ENCODE measurements at regions not wholly inside any gene's neighbourhood (a gene's known extent, or its start where the extent isn't known, plus 50 kb on each side); places are given as distances from the start of the nearest gene placed in this dataset.
A peak's percentile ranks its signal among the peaks of the same experiment; 100 is the strongest.

DNA sequence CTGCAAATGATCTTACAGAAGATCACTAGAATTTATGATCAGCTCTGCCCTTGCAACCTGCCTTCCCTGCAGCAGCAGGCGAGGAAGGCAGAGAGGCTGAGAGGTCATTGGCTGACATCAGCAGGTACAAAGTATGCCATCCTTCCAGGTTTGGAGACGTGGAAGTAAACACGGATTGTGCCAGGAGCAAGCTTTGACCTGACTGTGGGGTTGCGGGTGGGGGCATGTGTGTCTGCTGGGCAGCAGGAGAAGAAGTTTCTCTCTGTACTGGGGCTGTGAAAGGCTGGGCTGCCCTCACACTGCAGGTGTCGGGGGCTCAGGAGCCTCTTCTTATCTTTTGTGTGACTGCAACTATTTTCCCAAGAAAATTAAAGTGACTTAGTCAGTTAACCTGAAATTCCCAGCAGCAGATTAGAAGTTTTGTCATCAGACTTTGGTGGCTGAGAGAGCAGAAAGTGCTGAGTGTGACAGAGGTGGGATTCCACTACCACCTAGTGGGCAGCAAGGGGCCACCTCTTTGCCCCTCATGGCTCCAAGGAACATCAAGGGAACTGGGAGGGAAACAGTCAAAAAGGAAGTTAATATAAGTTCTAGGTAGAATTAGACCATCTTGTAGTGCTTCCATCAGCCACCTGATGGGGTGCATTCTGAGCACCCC is 565.9 kb downstream of the ETS1 start:
- H3K4me1 Mint-ChIP-seq (ENCODE audit: low read depth), result peaks cover 4% of the 10 kb centered on the region
- no peaks in the 10 kb centered on the region for H3K27me3 Mint-ChIP-seq
- DNase-seq, result no peak
- TF ChIP-seq, protein P1, sequence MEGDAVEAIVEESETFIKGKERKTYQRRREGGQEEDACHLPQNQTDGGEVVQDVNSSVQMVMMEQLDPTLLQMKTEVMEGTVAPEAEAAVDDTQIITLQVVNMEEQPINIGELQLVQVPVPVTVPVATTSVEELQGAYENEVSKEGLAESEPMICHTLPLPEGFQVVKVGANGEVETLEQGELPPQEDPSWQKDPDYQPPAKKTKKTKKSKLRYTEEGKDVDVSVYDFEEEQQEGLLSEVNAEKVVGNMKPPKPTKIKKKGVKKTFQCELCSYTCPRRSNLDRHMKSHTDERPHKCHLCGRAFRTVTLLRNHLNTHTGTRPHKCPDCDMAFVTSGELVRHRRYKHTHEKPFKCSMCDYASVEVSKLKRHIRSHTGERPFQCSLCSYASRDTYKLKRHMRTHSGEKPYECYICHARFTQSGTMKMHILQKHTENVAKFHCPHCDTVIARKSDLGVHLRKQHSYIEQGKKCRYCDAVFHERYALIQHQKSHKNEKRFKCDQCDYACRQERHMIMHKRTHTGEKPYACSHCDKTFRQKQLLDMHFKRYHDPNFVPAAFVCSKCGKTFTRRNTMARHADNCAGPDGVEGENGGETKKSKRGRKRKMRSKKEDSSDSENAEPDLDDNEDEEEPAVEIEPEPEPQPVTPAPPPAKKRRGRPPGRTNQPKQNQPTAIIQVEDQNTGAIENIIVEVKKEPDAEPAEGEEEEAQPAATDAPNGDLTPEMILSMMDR (IDR thresholded peaks at IDR 0.05), result peak; percentile 20
- ChIA-PET POLR2A (no interaction called here), CTCF (interaction anchor here (1.2 to 1.9 kb wide), 6 partner anchors 130 to 864 kb away, joined by 3 to 7 read pairs (median 5); no protein-coding TSS in a partner anchor)
- no peaks in the 10 kb centered on the region for H3K36me3 Mint-ChIP-seq (ENCODE audit: low read depth)
- peak; percentile 32 for ATAC-seq
- no peaks in the 10 kb centered on the region for H3K9me3 Mint-ChIP-seq
- intact Hi-C loops (cut with micrococcal nuclease), result no loop called here
- H3K27ac Mint-ChIP-seq, result no peak overlapping the region
- no peak overlapping the region for H3K4me3 Mint-ChIP-seq

DNA sequence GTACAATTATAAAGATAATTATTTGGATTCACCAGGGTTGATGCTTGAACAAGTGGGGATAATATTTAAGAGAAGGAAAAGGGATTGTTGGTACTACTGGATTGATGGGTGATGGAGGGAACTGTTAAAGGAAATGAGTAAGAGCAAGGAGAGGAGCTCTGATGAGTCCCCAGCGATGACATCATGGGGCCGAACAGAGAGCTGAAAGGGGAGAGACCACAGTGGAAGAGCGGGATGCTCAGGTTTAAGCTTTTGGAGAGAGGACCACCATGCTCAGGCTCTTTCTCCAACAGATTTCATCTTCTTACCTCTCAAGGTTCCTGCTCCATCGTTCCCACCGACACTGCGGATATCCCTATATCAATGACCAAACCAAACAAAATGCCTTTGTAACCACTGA is 568.7 kb downstream of the ETS1 start:
- ATAC-seq (no peak), DNase-seq (no peak)
- no peaks in the 10 kb centered on the region for H3K27me3 Mint-ChIP-seq
- H3K27ac Mint-ChIP-seq, result no peak overlapping the region
- ChIA-PET CTCF (interaction anchor here (1.3 to 2.8 kb wide), 3 partner anchors 21 to 175 kb away, joined by 3 to 14 read pairs (median 3); no protein-coding TSS in a partner anchor), POLR2A (interaction anchor here (0.7 kb wide), 1 partner anchor 103 kb away, joined by 3 read pairs; no protein-coding TSS in a partner anchor)
- peaks cover 4% of the 10 kb centered on the region for H3K4me1 Mint-ChIP-seq (ENCODE audit: low read depth)
- no peaks in the 10 kb centered on the region for H3K36me3 Mint-ChIP-seq (ENCODE audit: low read depth)
- intact Hi-C loops (cut with micrococcal nuclease), result no loop called here
- H3K4me3 Mint-ChIP-seq, result no peak overlapping the region
- TF ChIP-seq, protein P1 (IDR thresholded peaks at IDR 0.05), result no peak
- H3K9me3 Mint-ChIP-seq, result no peaks in the 10 kb centered on the region

DNA sequence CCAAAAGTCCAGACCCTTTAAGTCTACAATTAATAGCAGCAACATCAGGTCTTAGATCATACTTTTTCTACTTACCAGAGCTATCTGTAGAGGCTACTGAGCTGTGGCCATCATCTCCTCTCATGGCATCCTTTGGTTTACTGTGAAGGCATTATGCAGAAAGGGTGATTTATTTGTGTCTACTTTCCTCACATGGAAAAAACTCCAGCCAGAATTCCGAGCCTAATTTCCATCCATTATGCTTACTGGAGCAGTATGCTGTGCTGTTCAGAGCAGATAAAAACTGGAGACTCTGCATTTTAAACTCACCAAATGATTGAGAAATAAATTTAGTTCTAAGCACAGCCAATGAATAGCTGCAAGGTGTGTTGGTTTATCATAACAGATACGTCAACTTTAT is 581.8 kb downstream of the ETS1 start:
- peaks cover 8% of the 10 kb centered on the region for H3K36me3 Mint-ChIP-seq (ENCODE audit: low read depth)
- ATAC-seq (no peak), DNase-seq (no peak)
- no peak overlapping the region for H3K4me3 Mint-ChIP-seq
- ChIA-PET POLR2A (interaction anchor here (0.6 kb wide), 1 partner anchor 30 kb away, joined by 3 read pairs; no protein-coding TSS in a partner anchor), CTCF (no interaction called here)
- H3K9me3 Mint-ChIP-seq, result peaks cover 11% of the 10 kb centered on the region
- H3K27me3 Mint-ChIP-seq, result peaks cover 14% of the 10 kb centered on the region
- intact Hi-C loops (cut with micrococcal nuclease), result no loop called here
- no peaks in the 10 kb centered on the region for H3K4me1 Mint-ChIP-seq (ENCODE audit: low read depth)
- TF ChIP-seq, protein P1 (IDR thresholded peaks at IDR 0.05), result no peak
- no peak overlapping the region for H3K27ac Mint-ChIP-seq

DNA sequence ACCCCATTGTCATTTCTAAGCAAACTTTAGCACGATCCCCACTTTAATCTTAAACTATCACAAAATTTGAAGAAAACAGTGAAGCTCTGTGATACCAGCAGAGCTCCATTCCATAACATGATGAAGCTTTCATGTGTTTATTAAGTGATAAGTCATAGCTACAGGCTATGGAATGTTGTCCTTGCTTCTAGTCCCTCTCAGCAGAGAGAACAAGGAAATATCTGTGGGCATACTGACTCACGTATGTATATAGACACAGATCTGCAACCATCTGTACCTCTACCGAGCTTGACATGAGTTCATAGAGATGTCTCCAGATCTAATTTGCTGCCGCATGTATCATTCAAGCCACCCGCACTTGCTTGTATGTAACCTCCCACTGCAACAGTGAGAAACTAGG is 588.9 kb downstream of the ETS1 start:
- Mint-ChIP-seq H3K9me3 (no peaks in the 10 kb centered on the region), H3K4me1 (ENCODE audit: low read depth) (no peaks in the 10 kb centered on the region), H3K27ac (no peak overlapping the region), H3K36me3 (ENCODE audit: low read depth) (no peaks in the 10 kb centered on the region), H3K4me3 (no peak overlapping the region), H3K27me3 (peaks cover 6% of the 10 kb centered on the region)
- intact Hi-C loops (cut with micrococcal nuclease), result no loop called here
- TF ChIP-seq, protein P1 (IDR thresholded peaks at IDR 0.05), result no peak
- ATAC-seq (no peak), DNase-seq (no peak)
- POLR2A ChIA-PET, result no interaction called here
- CTCF ChIA-PET, result no interaction called here

DNA sequence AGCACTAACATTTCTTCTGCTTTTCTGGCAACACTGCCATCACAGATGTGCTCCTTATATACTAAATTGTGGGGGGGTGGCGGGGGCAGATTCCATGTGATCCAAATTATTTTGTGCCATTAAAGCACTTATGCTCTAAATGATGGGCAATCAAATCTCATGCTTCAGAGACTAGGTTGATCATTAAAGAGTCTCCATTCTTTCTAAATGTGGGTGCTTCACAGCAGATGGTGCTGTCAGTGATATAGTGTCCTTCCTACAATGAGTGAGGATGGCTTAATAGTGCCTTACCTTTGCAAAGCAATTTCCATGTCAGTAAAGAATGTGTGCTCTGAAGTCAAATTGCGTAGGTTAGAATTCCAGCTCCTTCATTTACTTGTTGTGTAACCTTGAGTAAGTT is 589.8 kb downstream of the ETS1 start:
- Mint-ChIP-seq H3K4me1 (ENCODE audit: low read depth) (no peaks in the 10 kb centered on the region), H3K36me3 (ENCODE audit: low read depth) (no peaks in the 10 kb centered on the region), H3K27ac (no peak overlapping the region), H3K9me3 (no peaks in the 10 kb centered on the region), H3K27me3 (peaks cover 6% of the 10 kb centered on the region), H3K4me3 (no peak overlapping the region)
- ChIA-PET POLR2A (no interaction called here), CTCF (no interaction called here)
- TF ChIP-seq, protein P1 (IDR thresholded peaks at IDR 0.05), result no peak
- intact Hi-C loops (cut with micrococcal nuclease), result no loop called here
- DNase-seq (no peak), ATAC-seq (no peak)
